HTR-8/SVneo (cell line): ENCODE measurements at regions not wholly inside any gene's neighbourhood (a gene's known extent, or its start where the extent isn't known, plus 50 kb on each side); places are given as distances from the start of the nearest gene placed in this dataset.

Experiments
- DNase-seq: peaks from one replicate; pipeline ENCODE4 v3.0.0; 2011; ENCODE audit warnings: low spot score, mixed read lengths; ENCODE audit not compliant: insufficient read length
- FAIRE-seq: peaks from 2 replicates; lab custom pipeline; 2011; peaks lifted over from hg19 to GRCh38; lab: Jason Lieb, UNC

DNA sequence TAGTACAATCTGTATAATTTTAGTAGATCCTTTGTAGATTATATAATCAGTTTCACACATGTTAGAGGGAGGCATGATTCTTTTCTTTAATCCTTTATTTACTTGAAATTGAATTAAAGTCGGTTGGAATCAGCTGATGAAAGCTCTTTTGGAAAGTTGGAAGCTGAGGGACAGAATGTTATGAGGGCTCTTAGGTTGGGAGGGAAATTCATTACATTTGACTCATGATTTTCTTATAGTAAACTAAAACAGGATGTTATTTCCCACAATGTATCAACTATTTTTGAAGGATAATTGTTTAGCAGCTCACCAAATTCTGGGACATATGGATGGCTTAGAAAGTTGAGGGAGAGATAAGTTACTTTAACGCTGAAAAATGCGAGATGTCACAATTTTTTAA is 52.7 kb upstream of the TMEFF2 start:
- DNase-seq (no peak), FAIRE-seq (no peak)

DNA sequence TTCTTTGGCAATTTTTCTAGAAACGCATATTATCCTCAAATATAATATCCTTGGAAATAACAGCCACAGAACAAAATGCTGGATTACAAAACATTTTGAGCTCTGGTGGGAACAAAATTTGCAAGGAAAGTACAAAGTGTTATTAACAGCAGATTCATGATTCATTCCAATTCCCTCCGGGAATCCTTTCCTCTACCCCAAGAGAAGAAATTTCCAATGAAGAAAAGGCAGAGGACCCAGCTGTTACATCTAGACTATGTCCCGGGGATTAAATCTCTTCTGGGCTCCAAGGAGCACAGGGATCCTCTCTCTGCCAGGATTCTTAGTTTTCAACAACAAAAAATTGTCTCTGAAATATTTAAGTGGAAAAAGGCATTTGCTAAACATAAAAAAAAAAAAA is 51.6 kb upstream of the TMEFF2 start:
- DNase-seq (no peak), FAIRE-seq (no peak)

DNA sequence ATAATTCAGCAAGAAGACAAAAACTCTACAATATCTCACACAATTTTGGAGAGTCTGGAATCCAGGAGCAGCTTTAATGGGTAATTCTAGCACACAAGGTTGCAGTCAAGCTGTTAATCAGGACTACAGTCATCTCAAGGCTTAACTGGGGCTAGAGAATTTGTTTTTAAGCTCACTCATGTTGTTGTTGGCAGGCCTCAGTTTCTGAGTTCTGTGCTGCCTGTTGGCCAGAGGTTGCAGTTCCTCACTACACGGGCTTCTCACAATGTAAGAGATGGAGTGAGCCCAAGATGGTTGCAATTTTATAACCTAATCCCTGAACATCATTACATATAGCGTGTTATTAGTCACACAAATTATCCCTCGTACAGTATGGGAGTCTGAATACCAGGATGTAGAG is 50.6 kb upstream of the TMEFF2 start:
- FAIRE-seq = no peak
- no peak for DNase-seq
